Stimulated activated CD8-positive, alpha-beta memory T cell treated with anti-CD3 and anti-CD28 coated beads, Interleukin-7, amount 100 ng/mL, for 48 hours (primary cell): ENCODE measurements at regions not wholly inside any gene's neighbourhood (a gene's known extent, or its start where the extent isn't known, plus 50 kb on each side); places are given as distances from the start of the nearest gene placed in this dataset.

ENCODE experiments used
- DNase-seq, 2 donors: peaks; one replicate each; pipeline ENCODE4 v3.0.0-alpha.2; 2020; ENCODE audit warnings: low read depth in 1 of 2; ENCODE audit errors: extremely low read depth in 1 of 2

DNA sequence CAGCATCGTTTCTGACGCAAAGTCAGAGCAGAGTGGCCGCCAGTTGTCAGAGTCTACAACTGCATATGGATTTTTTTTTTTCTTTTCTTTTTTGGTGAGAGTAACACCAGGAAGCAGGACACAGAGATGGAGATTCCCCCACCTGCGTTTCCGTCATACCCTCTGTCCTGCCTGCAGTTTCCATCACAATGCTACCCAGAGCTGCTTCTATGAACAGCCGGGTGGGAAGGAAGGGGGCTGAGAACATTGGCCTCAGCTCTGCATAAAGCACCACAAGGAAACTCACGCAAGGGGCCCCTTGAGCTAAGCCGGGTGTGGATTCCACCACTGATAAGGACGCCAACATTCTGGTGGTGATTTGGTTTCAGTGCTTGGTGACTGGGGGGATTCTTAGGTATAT is 183.5 kb upstream of the AFDN start:
- DNase-seq = no peak

DNA sequence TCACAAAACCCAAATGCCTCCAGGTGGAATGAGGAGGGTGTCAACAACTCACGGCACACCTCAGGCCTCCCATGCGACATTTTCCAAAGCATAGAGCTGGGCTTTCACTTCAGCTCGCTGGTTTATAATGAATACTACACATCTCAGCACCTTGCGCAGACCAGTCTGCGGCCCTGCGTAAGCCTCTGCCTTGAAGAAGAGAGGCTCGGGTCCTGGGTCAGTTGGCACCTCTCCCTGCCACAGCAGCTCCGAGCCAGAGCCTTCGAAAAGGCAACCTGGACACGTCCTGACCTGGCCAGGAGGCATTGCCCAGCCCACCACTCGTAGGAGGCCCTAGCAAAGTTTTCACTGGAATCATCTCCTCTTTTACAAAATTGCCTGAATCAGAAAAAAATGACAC is 183.0 kb upstream of the AFDN start:
- no peak for DNase-seq

DNA sequence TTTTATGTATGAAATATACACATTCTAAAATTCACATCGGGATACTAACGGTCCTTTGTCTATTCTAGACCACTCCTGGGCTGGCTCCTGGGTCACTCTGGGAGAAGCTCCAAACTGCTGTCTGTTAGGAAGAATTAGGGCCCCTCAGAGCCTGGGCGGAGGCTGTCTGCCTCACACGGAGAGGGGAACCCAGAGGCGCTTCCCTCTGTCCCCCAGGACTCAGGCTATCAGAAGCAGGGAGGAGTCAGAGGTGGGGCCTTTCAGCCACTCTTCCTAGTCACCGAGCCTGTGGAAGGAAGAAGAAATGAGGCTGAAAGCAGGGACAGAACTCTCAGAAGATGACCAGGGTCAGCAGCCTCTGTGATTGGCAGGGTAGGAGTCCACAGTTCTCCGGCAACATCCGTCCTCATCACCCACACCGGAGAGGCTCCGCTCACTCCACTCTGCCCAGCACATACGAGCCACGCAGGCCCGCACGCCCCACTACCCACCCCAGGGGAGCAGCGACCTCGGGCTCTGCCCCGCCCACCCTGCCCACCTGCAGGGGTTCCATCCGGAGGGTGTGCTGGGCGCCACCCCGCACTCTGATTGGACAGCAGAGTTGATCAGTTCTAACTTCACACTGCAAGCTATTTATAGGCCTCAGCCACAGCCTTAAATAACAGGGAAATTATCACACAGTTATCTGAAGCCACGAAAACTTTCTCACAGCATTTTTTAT is 182.1 kb upstream of the AFDN start:
- no peak for DNase-seq

DNA sequence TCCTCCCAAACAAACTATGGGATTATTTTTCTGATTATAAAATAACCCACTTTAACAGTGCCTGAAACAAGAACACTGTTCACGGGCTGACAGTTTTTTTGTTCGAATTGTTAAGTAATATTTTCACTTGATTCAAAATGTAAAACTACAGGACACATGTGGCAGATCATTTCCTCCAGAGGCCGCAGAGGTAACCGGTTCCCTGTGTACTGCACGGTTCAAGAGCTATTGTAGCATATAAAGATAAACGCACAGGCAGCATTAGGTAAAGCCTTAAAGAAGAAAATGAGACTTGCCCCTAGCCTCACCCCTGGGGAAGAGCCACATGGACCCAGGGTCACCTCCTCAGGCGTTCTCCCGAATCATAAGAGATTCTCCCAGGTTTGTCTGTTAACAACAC is 181.3 kb upstream of the AFDN start:
- DNase-seq = no peak

DNA sequence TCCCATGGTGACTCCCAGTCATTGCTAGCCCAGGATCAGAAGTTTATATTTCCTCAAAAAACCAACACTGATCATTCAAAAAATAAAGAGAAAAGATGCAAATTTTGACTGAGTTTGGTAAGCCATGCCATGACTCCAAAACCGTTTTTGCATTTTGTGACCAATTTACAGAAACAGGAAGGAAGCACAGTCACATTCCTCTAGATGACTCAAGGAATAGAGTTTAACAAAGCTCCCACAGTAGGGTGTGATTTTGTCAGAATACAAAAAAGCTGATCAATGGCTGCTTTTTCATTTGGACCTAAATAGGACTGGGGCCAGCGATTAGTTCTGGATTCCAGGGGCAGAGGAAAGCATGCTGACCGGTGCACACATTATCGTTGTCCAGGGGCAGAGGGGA is 179.4 kb upstream of the AFDN start:
- no peak for DNase-seq

DNA sequence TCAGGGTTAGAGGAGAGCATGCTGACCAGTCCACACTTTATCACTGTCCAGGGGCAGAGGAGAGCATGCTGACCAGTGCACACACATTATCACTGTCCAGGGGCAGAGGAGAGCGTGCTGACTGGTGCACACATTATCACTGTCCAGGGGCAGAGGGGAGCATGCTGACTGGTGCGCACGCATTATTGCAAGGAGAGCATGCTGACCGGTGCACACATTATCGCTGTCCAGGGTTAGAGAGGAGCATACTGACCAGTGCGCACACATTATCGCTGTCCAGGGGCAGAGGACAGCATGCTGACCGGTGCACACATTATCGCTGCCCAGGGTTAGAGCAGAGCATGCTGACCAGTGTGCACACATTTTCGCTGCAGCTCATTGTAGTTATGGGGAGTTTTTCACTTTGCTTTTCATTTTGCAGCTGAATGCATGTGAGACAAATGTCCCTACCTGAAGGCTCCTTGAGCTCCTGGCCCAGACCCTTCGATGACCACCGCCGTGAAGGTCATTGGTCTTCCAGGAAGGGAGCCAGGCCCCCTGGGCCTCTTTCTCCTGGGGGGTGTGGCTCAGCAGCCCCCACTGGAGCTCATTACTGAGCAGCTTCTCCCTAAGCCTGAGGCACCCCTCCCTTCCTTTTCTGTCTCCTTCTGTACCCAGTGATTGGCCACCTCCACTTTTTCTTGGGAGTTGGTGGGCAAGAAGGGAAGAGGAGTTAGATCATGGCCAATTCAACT is 178.8 kb upstream of the AFDN start:
- no peak for DNase-seq

DNA sequence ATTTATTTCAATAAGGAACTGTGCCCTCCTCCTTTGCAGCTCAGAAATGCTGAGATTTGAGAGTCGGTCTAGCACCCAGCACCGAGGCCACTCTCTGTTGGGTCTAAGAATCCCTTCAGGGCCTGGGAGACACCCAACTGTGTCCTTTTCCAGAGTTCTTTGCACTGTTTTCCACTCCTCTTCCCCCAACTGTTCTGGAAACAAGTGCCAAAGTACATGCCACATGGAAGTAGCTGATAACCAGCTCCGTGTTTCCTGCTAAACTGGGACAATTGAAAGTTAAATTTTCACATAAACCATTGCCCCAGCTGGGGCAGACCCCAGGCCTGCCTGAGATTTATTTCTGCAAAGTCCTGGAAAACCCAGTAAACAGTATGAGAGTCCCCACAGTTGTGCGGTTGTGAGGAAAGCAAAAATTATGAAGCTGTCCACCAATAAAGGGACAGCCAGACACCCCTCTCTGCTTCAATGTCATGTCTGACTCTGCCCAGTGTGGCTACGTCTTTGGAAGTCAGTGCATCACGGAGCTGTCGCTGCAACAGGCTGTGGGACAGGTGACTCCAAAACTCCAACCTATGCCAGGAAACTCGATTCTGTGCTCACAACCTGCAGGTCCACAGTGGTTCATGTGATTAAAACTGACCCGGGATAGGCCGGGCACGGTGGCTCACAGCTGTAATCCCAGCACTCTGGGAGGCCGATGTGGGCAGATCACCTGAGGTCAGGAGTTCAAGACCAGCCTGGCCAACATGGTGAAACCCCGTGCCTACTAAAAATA is 178.0 kb upstream of the AFDN start:
- no peak for DNase-seq

DNA sequence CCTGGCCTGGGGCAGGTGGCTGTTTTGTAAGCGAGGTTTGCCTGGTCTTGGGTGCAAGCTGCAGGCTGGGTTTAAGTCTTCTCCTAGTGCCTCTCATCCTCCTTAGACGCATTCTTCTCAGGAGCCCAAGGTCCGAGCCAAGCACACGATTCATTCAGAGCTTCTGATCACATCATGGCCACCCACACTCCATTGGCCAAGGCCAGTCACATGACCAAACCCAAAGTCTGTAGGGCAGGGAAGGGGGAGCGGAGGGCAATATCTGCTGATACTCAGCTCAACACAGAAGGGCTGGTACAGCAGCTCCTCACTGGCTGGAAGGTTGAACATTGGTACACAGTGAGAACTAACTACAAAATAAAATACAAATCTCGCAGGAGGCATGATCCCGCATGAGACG is 177.2 kb upstream of the AFDN start:
- DNase-seq = no peak

DNA sequence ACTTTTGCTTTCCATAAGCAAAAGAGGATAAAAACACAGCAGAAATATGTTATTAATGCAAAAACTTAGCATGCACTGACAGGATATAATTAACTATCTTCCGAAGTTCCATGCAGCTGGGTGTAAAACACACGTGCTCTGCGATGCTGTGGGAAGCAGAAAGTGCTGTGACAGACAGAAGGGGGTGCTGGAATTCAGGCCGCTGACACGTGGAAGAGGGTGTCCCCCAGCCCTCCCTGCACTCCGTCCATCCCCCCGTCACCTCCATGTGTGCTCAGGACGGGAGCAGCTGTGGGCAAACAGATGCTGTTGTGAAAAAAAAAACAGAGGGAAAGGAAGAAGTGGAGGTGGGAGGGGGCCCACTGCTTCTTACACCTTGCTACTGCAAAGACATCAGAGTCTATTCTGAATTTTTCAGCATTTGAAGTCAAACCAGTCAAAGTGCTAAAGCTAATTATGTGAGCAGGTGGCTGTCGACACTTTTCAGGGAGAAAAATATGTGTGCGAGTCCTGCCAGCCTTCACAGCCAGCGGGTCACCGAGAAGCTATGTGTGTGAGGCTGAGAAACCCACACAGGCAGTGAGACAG is 175.9 kb upstream of the AFDN start:
- no peak for DNase-seq

DNA sequence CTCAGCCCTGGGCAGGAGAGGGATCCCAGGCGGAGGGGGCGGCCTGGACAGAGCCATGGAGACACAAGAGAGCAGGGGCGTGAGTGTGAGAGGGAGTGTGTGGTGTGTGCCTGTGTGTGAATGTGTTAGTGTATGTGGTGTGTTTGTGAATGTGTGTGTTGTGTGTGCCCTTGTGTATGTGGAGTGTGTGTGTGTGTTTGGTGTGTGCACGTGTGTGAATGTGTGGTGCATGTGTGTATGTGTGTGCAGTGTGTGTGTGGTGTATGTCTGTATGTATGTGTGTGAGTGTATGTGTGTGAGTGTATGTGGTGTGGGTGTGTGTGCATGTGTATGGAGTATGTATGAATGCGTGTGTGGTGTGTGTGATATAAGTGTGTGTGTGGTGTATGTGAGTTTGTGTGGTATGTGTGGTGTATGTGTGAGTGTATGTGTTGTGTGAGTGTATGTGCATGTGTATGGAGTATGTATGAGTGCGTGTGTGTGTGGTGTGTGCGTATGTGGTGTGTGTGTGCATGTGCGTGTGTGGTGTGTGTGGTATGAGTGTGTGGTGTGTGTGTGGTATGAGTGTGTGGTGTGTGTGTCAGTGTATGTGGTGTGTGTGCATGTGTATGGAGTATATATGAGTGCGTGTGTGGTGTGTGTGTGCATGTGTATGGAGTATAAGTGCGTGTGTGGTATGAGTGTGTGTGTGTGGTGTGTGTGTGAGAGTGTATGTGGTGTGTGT is 175.2 kb upstream of the AFDN start:
- no peak for DNase-seq

DNA sequence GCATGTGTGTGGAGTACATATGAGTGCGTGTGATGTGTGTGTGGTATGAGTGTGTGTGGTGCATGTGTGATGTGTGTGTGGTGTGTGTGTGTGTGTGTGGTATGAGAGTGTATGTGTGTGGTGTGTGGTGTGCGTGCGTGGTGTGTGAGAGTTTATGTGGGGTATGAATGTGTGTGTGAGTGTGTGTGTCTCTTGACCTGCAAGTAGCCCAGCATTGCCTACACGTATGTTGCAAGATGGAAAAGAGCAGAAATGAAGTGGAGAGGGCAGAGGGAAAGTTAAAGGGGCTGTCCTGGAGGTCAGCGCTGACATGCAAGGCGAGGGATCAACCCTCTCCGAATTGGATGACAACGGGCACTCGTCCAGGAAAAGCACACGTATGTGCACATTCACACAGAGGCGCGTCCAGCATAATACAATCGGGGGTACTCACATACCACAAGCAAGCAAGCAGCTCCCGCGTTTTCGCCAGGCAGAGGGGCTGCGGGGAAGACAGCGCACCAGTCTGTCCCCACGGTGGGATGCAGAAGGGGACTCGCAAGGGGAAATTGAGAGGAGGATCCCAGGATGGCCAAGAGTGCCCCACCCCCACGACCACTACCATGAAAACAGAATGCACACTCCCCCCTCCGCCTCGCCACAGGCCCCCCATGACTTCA is 174.5 kb upstream of the AFDN start:
- DNase-seq = no peak

DNA sequence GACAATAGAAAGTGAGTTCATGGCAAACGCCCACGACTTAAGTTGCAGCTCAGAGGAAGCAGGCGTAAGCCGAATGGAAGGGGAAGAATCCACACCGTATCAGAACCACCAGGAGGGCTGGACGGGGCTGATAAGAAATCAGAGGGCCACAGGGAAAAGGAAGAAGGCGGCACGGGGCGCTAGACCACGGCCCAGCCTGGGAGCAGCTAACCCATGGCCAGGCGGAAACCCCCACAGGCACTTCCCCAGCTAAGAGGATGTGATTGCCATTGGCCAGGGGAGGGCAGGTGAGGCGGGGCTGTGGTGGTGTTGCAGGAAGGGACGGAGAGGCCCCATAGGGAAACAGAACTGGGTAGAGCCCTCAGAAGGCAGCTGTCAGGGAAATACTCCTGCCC is 174.0 kb upstream of the AFDN start:
- DNase-seq = no peak

DNA sequence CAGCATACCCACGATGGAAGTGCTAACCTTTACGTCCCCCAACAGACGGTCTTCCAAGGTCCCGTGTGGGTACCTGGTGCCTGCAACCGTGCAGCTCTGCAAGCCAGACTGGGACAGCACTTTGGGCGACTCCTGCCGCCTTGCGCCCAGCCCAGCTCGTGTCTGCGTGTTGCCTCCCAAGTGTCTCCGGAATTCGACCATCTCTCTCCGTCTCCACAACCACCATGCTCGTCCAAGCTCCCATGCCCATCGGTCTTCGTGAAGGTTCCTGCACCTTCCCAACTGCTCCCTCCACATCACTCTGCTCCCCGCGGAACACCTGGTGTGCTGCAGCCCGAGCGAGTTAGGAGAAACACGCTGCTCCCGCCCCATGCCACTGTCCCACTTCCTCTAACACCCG is 173.2 kb upstream of the AFDN start:
- no peak for DNase-seq

DNA sequence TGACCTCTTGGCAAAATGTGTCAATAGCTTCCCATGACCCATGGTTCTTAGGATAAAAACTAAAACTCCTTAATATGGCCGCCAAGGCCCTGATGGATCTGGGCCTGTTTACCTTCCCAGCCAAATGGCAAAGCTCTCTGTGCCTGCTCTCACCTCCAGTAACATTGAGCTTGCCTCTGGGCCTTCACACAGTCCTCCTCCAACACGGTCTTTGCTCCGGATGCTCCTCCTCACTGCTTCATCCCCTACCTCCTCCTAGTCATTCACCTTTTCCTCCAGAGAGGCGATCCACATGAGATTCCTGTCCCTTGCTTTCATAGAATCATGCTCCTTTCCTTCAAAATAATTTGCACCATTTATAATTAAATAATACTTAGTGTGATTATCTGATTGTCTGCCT is 172.3 kb upstream of the AFDN start:
- no peak for DNase-seq

DNA sequence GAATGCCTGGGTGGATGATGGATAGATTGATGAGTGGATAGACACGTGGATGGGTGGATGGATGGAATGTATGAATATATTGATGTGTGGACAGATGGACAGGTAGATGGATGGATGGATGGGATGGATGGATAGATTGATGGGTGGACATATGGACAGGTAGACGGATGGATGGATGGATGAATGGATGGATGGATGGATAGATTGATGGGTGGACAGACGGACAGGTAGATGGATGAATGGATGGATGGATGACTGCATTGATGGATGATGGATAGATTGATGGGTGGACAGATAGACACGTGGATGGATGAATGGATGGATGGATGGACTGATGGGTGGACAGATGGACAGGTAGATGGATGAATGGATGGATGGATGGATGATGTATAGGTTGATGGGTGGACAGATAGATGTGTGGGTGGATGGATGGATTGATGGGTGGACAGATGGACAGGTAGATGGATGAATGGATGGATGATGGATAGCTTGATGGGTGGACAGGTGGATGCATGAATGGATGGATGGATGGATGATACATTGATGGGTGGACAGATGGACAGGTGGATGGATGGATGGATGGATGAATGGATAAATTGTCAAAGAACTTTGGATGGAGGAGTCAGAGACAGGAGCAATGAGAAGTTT is 171.4 kb upstream of the AFDN start:
- DNase-seq = no peak

DNA sequence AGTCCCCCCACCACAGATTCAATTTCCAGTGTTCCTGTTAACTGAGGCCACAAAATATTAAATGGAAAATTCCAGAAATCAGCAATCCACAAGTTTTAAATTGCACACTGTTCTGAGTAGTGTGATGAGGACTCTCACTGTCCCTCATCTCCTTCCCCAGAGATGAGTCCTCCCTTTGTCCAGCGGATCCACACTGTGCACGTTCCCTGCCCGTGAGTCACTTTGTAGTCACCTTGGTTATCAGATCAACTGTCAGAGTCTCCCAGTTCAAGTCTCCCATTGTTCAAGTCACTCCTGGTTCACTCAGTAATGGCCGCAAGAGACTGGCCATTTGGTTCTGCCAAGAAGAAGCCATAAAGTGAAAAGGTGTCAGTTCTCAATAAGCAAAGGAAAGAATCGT is 168.6 kb upstream of the AFDN start:
- DNase-seq = no peak

DNA sequence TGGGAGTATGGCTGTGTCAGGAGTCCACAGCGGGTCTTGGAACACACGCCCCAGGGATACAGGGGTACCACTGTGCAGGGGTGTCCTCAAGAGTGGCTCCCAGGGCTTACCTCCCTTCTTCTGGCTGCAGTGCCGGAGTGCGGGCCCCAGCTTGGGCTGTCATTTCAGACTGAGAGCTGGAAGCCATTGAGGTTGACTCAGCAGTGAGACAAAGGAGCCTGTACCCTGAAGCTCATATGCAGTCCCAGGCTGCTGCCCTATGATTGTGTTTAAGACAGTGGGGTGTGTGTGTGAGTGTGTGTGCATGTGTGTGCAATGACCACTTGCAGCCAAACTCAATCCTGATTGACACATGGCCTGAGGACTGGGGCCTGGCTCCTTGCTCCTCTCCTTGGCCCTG is 167.7 kb upstream of the AFDN start:
- no peak for DNase-seq

DNA sequence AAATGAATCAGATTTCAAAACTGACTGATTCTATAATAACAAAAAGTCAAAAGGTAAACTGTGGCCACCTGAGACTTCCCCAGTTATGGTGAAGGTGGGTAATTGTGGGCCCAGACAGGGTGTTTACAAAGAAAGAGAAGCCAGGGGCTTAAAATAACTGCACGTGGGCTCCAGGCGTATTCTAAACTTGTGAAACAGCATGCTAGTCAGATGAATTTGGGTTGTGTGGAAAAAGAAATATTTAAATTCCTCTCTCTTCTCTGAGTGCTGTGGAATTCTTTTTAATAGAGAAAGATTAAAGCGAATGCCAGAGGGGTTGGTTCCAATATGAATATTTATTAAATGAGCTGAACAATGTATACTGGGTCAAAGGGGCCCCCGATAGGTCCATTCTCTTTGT is 166.3 kb upstream of the AFDN start:
- no peak for DNase-seq

DNA sequence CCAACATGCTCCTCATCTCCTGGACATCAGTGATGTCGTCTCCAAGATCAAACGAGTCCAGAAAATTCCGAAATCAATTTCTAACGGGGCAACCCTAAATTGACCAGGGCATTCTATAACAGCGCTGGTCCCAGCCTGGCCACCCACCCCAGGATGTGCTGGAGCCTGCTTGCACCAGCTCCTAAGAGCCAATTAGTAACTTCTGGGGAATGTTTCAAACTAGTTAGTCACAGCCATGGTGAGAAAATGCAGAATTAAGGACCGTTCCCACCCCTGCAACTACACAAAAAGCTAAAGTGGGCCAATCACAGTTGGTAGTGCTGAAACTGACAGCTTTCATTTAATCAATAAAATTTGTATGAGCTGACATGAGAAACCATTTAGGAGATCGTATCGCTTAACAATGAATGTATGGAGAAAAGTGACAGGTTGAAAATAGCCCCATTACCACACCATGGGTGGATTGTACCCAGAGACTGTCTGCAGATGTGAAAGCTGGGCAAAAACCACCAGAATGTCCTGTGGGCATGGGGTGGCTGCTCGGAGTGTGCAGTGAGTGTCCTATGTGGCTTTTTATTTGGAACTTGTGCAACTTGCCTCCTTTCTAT is 165.7 kb upstream of the AFDN start:
- DNase-seq = no peak
